SK-N-SH treated with all-trans-retinoic acid at 6 μM for 48 hours (cell line): ENCODE measurements at regions not wholly inside any gene's neighbourhood (a gene's known extent, or its start where the extent isn't known, plus 50 kb on each side); places are given as distances from the start of the nearest gene placed in this dataset.

Experiments used
- ATAC-seq: fragments of 200-7000 bp; cut with Tn5 transposase; 3 replicates; pipeline ENCODE4 v1.9.1; 2020; ENCODE audit warnings: mild to moderate bottlenecking, moderate library complexity
- ARNTL ChIP-seq: fragments of 450-650 bp; formaldehyde crosslinking; IDR thresholded peaks from 2 replicates; pipeline ENCODE4 v1.5.0; 2020; ENCODE audit warnings: low read depth, mild to moderate bottlenecking, moderate library complexity, borderline replicate concordance
- BACH2 ChIP-seq: fragments of 250-450 bp; sonication (Bioruptor Pico); IDR thresholded peaks from 2 replicates; pipeline ENCODE4 v1.9.0; 2021; ENCODE audit warnings: mild to moderate bottlenecking, borderline replicate concordance
- CSDC2 ChIP-seq: fragments of 250-450 bp; sonication (Bioruptor Pico); IDR thresholded peaks from 2 replicates; pipeline ENCODE4 v1.5.0; 2020; ENCODE audit warnings: mild to moderate bottlenecking, moderate library complexity
- CSRNP3 ChIP-seq: fragments of 250-450 bp; sonication (Bioruptor Pico); IDR thresholded peaks from 2 replicates; pipeline ENCODE4 v1.5.1; 2021; ENCODE audit warnings: mild to moderate bottlenecking, moderate library complexity
- ESRRG ChIP-seq: fragments of 250-450 bp; sonication (Bioruptor Pico); IDR thresholded peaks from 2 replicates; pipeline ENCODE4 v1.6.1; 2021; ENCODE audit warnings: mild to moderate bottlenecking
- GLIS3 ChIP-seq: fragments of 250-450 bp; sonication (Bioruptor Pico); IDR thresholded peaks from 2 replicates; pipeline ENCODE4 v1.5.0; 2020; ENCODE audit warnings: mild to moderate bottlenecking, moderate library complexity
- ISL1 ChIP-seq: fragments of 250-450 bp; sonication (Bioruptor Pico); IDR thresholded peaks from 2 replicates; pipeline ENCODE4 v2.1.2; 2022; ENCODE audit warnings: mild to moderate bottlenecking, moderate library complexity
- OSR1 ChIP-seq: fragments of 250-450 bp; sonication (Bioruptor Pico); IDR thresholded peaks from 2 replicates; pipeline ENCODE4 v1.8.0; 2022; ENCODE audit warnings: moderate library complexity, mild to moderate bottlenecking, inconsistent platforms
- POU6F1 ChIP-seq: fragments of 250-450 bp; sonication (Bioruptor Pico); IDR thresholded peaks from 2 replicates; pipeline ENCODE4 v1.8.0; 2021; ENCODE audit warnings: low read depth, mild to moderate bottlenecking, moderate library complexity, borderline replicate concordance
- PPARA ChIP-seq: fragments of 250-450 bp; sonication (Bioruptor Pico); IDR thresholded peaks from 2 replicates; pipeline ENCODE4 v1.5.0; 2020; ENCODE audit warnings: mild to moderate bottlenecking, borderline replicate concordance
- RARB ChIP-seq: fragments of 250-450 bp; sonication (Bioruptor Pico); IDR thresholded peaks from 2 replicates; pipeline ENCODE4 v1.8.0; 2021; ENCODE audit warnings: mild to moderate bottlenecking, moderate library complexity
- SNAI2 ChIP-seq: fragments of 250-450 bp; sonication (Bioruptor Pico); IDR thresholded peaks from 2 replicates; pipeline ENCODE4 v1.5.0; 2020; ENCODE audit warnings: mild to moderate bottlenecking, moderate library complexity
- TCF4 ChIP-seq: fragments of 250-450 bp; sonication (Bioruptor Pico); IDR thresholded peaks from 2 replicates; pipeline ENCODE4 v1.8.0; 2021; ENCODE audit warnings: mild to moderate bottlenecking, moderate library complexity, borderline replicate concordance
- TOX ChIP-seq: fragments of 250-450 bp; sonication (Bioruptor Pico); IDR thresholded peaks from 2 replicates; pipeline ENCODE4 v1.8.0; 2021; ENCODE audit warnings: mild to moderate bottlenecking, moderate library complexity, borderline replicate concordance
- TSHZ2 ChIP-seq: fragments of 250-450 bp; sonication (Bioruptor Pico); IDR thresholded peaks from 2 replicates; pipeline ENCODE4 v1.5.0; 2020; ENCODE audit warnings: mild to moderate bottlenecking, moderate library complexity
- ZC3H10 ChIP-seq: fragments of 250-450 bp; sonication (Bioruptor Pico); IDR thresholded peaks from 2 replicates; pipeline ENCODE4 v1.5.1; 2021; ENCODE audit warnings: mild to moderate bottlenecking, moderate library complexity
- ZFP3 ChIP-seq: fragments of 250-450 bp; sonication (Bioruptor Pico); IDR thresholded peaks from 2 replicates; pipeline ENCODE4 v1.5.0; 2020; ENCODE audit warnings: mild to moderate bottlenecking, moderate library complexity
- ZFP30 ChIP-seq: fragments of 450-650 bp; formaldehyde crosslinking; IDR thresholded peaks from 2 replicates; pipeline ENCODE4 v1.5.0; 2022; ENCODE audit warnings: mild to moderate bottlenecking, moderate library complexity
- ZNF565 ChIP-seq: fragments of 450-650 bp; formaldehyde crosslinking; conservative IDR thresholded peaks from 2 replicates; pipeline ENCODE4 v1.5.0; 2020; ENCODE audit warnings: low read depth, mild to moderate bottlenecking, moderate library complexity
- ZNF70 ChIP-seq: fragments of 450-650 bp; formaldehyde crosslinking; IDR thresholded peaks from 2 replicates; pipeline ENCODE4 v1.5.0; 2020; ENCODE audit warnings: mild to moderate bottlenecking, moderate library complexity
- ZNF8 ChIP-seq: fragments of 450-650 bp; formaldehyde crosslinking; IDR thresholded peaks from 2 replicates; pipeline ENCODE4 v1.5.0; 2020; ENCODE audit warnings: mild to moderate bottlenecking, moderate library complexity
- TF ChIP-seq, protein P1 (sequence below): fragments of 250-450 bp; sonication (Bioruptor Pico); IDR thresholded peaks from 2 replicates; pipeline ENCODE4 v1.8.0; 2020; ENCODE audit warnings: mild to moderate bottlenecking, moderate library complexity, borderline replicate concordance
- TF ChIP-seq, protein P2 (sequence below): fragments of 250-450 bp; sonication (Bioruptor Pico); IDR thresholded peaks from 2 replicates; pipeline ENCODE4 v1.5.1; 2020; ENCODE audit warnings: low read depth, mild to moderate bottlenecking, moderate library complexity

DNA sequence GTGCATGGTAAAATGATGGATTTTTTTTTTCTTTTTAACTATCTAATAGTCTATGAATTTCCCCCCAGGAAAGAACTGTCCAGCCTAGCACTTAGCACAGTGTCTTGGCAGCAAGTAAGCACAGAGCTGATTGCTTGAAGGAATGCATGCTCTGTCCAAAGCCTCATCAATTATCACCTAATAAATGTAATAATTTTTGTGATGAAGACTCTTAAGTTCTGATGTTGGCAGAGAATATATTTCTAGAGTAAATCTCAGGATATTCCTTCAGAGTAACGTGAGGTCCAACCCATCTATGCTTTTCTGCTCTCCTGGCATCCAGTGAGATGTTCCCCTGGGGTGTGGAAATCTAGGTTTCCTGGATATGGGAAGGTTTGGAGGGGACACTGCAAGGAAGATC is 152.4 kb downstream of the TMX1 start:
- TF ChIP-seq CSDC2 (CRISPR knock-in tag) (no peak), SNAI2 (CRISPR knock-in tag) (no peak), ZNF565 (no peak), OSR1 (CRISPR knock-in tag) (no peak)
- TF ChIP-seq, all 23 proteins: peak for 0
- ATAC-seq, result no peak

GRCh38 chr14:51394384-51394783 is 154.3 kb downstream of the TMX1 start:
- ATAC-seq, result no peak
- no peak for TF ChIP-seq PPARA
- TF ChIP-seq ESRRG (CRISPR knock-in tag), result no peak

- TF ChIP-seq, protein P1, sequence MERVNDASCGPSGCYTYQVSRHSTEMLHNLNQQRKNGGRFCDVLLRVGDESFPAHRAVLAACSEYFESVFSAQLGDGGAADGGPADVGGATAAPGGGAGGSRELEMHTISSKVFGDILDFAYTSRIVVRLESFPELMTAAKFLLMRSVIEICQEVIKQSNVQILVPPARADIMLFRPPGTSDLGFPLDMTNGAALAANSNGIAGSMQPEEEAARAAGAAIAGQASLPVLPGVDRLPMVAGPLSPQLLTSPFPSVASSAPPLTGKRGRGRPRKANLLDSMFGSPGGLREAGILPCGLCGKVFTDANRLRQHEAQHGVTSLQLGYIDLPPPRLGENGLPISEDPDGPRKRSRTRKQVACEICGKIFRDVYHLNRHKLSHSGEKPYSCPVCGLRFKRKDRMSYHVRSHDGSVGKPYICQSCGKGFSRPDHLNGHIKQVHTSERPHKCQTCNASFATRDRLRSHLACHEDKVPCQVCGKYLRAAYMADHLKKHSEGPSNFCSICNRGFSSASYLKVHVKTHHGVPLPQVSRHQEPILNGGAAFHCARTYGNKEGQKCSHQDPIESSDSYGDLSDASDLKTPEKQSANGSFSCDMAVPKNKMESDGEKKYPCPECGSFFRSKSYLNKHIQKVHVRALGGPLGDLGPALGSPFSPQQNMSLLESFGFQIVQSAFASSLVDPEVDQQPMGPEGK, result no peak
- TF ChIP-seq ZNF565 (no peak), GLIS3 (CRISPR knock-in tag) (no peak), ZFP30 (CRISPR knock-in tag) (no peak), ZFP3 (no peak), BACH2 (CRISPR knock-in tag) (no peak)
- TF ChIP-seq, protein P2, sequence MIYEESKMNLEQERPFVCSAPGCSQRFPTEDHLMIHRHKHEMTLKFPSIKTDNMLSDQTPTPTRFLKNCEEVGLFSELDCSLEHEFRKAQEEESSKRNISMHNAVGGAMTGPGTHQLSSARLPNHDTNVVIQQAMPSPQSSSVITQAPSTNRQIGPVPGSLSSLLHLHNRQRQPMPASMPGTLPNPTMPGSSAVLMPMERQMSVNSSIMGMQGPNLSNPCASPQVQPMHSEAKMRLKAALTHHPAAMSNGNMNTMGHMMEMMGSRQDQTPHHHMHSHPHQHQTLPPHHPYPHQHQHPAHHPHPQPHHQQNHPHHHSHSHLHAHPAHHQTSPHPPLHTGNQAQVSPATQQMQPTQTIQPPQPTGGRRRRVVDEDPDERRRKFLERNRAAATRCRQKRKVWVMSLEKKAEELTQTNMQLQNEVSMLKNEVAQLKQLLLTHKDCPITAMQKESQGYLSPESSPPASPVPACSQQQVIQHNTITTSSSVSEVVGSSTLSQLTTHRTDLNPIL, result no peak
- TF ChIP-seq, all 23 proteins: peak for 0
- ATAC-seq, result peak; percentile 3; the same call in 2 of the 3 replicates
Observed at GRCh38 chr14:51394804-51395203, 154.8 kb downstream of the TMX1 start.

- ATAC-seq, result peak; percentile 84
- TF ChIP-seq ISL1, result peak; percentile 76
- TF ChIP-seq ZNF565, result no peak
- peak; percentile 90; the same call in 1 of the 2 replicates for TF ChIP-seq CSDC2 (CRISPR knock-in tag)
- TF ChIP-seq TCF4 (CRISPR knock-in tag), result peak; percentile 79
- TF ChIP-seq ESRRG (CRISPR knock-in tag), result no peak
- no peak for TF ChIP-seq BACH2 (CRISPR knock-in tag)
- no peak for TF ChIP-seq PPARA
- no peak for TF ChIP-seq POU6F1 (CRISPR knock-in tag)
- TF ChIP-seq TSHZ2, result peak; percentile 93; the same call in 1 of the 2 replicates
- TF ChIP-seq ZFP3, result peak; percentile 82
- TF ChIP-seq, protein P2, result 0 out of 2 replicates have a peak, but pooled peaks have one; percentile 32
- peak; percentile 85 for TF ChIP-seq ZNF70
- TF ChIP-seq, protein P1, result 0 out of 2 replicates have a peak, but pooled peaks have one; percentile 63
- TF ChIP-seq TOX (CRISPR knock-in tag), result no peak
- 0 out of 2 replicates have a peak, but pooled peaks have one; percentile 5 for TF ChIP-seq ZFP30 (CRISPR knock-in tag)
- peak; percentile 60; the same call in 1 of the 2 replicates for TF ChIP-seq ARNTL
- TF ChIP-seq CSRNP3, result no peak; the same call in 1 of the 2 replicates
- peak; percentile 84 for TF ChIP-seq SNAI2 (CRISPR knock-in tag)
- TF ChIP-seq OSR1 (CRISPR knock-in tag), result 0 out of 2 replicates have a peak, but pooled peaks have one; percentile 58
- 0 out of 2 replicates have a peak, but pooled peaks have one; percentile 9 for TF ChIP-seq ZNF8 (CRISPR knock-in tag)
- TF ChIP-seq GLIS3 (CRISPR knock-in tag), result 0 out of 2 replicates have a peak, but pooled peaks have one; percentile 25
- peak; percentile 60; the same call in 1 of the 2 replicates for TF ChIP-seq RARB
- TF ChIP-seq ZC3H10, result 0 out of 2 replicates have a peak, but pooled peaks have one; percentile 13
Observed at GRCh38 chr14:51395361-51395849, 155.4 kb downstream of the TMX1 start.
